ENCODE measurements at regions not wholly inside any gene's neighbourhood (a gene's known extent, or its start where the extent isn't known, plus 50 kb on each side); places are given as distances from the start of the nearest gene placed in this dataset.
"Not testable (repeated sequence)": the region's sequence is repeated elsewhere in the genome, so short reads cannot be mapped to it uniquely, and the experiment has no call there.

- no peak overlapping the region for H3K27ac ChIP-seq
- DNase-seq (ENCODE audit: low spot score), result no peak
- ChIA-PET CTCF (interaction anchor here (0.6 kb wide), 1 partner anchor 1802 kb away, joined by 3 read pairs; no protein-coding TSS in a partner anchor), POLR2A (ENCODE audit: low non-redundant PET) (no interaction called here)
- no peak for TF ChIP-seq CTCF (conservative IDR thresholded peaks at IDR 0.05; ENCODE audit: low read depth)
Measured at GRCh38 chr2:149687052-149687427, 99.5 kb upstream of the MMADHC start.

- ChIA-PET POLR2A (ENCODE audit: low non-redundant PET) (no interaction called here), CTCF (interaction anchor here (0.6 kb wide), 1 partner anchor 1803 kb away, joined by 3 read pairs; no protein-coding TSS in a partner anchor)
- TF ChIP-seq CTCF (conservative IDR thresholded peaks at IDR 0.05; ENCODE audit: low read depth), result no peak
- no peak for DNase-seq (ENCODE audit: low spot score)
- no peak overlapping the region for H3K27ac ChIP-seq
Measured at GRCh38 chr2:149686136-149687051, 98.8 kb upstream of the MMADHC start.

DNA sequence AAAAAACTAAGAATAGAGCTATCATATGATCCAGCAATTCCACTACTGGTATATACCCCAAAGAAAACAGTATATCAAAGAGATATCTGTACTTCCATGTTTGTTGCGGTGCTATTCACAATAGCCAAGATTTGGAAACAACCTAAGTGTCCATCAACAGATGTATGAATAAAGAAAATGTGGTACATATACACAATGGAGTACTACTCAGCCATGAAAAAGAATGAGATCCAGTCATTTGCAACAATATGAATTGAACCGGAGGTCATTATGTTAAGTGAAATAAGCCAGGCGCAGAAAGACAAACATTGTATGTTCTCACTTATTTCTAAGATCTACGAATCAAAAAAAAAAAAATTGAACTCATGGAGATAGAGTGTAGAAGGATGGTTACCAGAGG lies 97.8 kb upstream of the MMADHC start:
- CTCF ChIA-PET; POLR2A ChIA-PET (ENCODE audit: low non-redundant PET); DNase-seq (ENCODE audit: low spot score); H3K27ac ChIP-seq: not testable (repeated sequence)

DNA sequence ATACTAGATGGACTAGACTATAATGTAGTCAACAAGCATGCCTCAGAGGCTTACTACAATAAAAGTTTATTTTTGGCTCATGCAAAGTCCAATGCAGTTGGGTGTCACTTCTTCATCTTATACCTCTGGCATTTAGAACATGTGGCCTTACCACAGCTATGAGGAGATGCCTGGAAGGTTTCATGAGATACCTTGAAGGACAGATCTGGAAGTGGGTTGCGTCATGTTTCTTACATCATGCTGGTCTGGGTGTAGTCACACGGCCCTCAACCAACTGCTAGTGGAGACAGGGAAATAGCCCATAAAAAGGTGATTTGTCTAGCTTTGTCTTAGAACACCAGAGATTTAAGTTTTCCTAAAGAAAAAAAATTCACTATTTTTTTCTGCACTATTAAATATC lies 91.7 kb upstream of the MMADHC start:
- ChIA-PET POLR2A (ENCODE audit: low non-redundant PET) (no interaction called here), CTCF (interaction anchor here (0.6 kb wide), 1 partner anchor 1822 kb away, joined by 3 read pairs; no protein-coding TSS in a partner anchor)
- TF ChIP-seq CTCF (conservative IDR thresholded peaks at IDR 0.05; ENCODE audit: low read depth), result no peak
- H3K27ac ChIP-seq, result no peak overlapping the region
- no peak for DNase-seq (ENCODE audit: low spot score)

DNA sequence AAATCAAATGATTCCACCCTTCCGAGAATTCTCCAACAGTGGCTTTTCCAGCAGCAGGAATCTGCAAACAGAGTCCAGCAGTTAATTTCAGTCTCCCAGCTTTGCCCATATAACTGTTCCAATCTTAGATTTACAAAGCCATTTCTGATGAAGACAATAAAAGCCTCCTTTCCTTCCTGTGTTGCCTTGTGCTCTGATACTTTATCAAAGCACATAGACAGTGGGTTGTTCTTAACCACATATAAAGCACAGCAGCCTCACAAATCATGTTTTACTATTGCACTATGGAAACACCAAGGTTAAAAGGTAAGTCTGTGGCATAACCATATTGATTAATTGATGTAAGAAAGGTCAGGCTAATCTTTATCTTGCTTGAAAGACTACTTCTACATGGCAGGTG lies 89.8 kb upstream of the MMADHC start:
- DNase-seq (ENCODE audit: low spot score), result no peak
- POLR2A ChIA-PET (ENCODE audit: low non-redundant PET), result no interaction called here
- H3K27ac ChIP-seq, result no peak overlapping the region
- TF ChIP-seq CTCF (conservative IDR thresholded peaks at IDR 0.05; ENCODE audit: low read depth), result no peak
- CTCF ChIA-PET, result no interaction called here

- CTCF ChIA-PET, result no interaction called here
- POLR2A ChIA-PET (ENCODE audit: low non-redundant PET), result no interaction called here
- no peak for DNase-seq (ENCODE audit: low spot score)
- no peak overlapping the region for H3K27ac ChIP-seq
- no peak for TF ChIP-seq CTCF (conservative IDR thresholded peaks at IDR 0.05; ENCODE audit: low read depth)
Measured at GRCh38 chr2:149670086-149670485, 82.5 kb upstream of the MMADHC start.

DNA sequence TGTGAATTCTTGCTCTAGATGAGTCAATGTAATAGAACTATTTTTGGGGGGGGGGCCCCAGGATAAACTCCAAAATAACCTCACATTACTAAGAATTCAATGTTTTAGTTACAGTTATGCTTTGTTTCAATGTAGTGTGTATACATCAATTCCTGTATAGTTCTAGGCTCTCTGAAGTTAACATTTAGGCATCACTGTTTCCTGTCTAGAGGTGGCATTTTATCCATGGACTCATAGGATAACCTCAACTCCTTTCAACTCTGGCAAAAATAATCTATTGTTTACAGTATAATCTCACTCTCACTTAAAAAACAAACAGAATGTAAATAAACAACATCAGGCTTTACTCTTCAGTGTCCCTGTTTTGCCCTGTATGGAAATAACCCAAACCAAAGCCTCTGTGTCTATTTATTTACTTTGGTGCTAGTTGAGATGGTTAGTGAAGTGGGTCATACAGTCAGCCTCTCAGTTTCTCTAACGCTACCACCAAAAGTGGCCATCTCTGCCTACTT lies 79.3 kb upstream of the MMADHC start:
- no peak overlapping the region for H3K27ac ChIP-seq
- no peak for TF ChIP-seq CTCF (conservative IDR thresholded peaks at IDR 0.05; ENCODE audit: low read depth)
- ChIA-PET POLR2A (ENCODE audit: low non-redundant PET) (no interaction called here), CTCF (no interaction called here)
- DNase-seq (ENCODE audit: low spot score), result no peak

Data from RWPE1 (cell line).